GM20431 (cell line): ENCODE measurements at regions not wholly inside any gene's neighbourhood (a gene's known extent, or its start where the extent isn't known, plus 50 kb on each side); places are given as distances from the start of the nearest gene placed in this dataset.
"Not testable (repeated sequence)": the region's sequence is repeated elsewhere in the genome, so short reads cannot be mapped to it uniquely, and the experiment has no call there.

Experiments
- in situ Hi-C: fragments of 300-500 bp; cut with MseI, MboI; formaldehyde crosslinking; loops from one replicate; pipeline ENCODE4 v1.15.0; 2020; ENCODE audit warnings: low sequenced_read_pairs; ENCODE audit not compliant: unreplicated experiment

DNA sequence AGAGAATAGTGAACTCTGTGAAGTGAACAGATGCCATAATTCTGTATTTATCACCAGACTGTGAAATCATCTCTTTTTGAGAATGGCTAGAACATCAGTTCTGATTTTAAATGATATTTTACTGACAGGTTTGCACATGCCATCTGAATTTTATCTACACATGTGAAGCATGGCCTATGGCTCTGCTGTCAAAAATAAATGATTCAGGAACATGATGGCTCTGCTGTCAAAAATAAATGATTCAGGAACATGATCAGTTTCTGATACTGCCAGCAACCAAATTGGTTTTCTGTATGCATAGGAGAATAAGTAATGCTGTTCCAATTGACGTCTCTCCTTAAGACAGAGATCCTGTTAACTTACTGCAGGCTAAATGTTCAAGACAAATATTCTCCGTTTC is 70.6 kb upstream of the TLL1 start:
- in situ Hi-C loops: no loop called here

DNA sequence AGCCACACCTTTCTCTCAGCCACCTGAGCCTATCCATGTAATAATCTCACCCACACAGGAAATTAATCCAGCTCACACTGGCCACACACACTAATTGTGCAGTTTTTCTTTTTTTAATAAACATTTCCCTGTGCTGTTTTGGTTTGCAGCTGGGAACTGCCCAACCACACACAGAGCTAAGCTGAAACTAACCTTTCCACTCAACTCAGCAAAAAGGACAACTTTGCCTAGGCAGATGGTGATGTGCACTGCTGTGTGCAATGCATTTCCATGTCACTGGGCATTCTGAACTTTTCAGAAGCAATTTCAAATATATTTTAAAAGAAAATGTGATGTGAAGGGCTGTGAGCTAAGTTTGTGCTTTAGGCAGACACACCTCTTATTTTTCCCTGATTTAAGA is 70.0 kb upstream of the TLL1 start:
- in situ Hi-C loops: no loop called here

DNA sequence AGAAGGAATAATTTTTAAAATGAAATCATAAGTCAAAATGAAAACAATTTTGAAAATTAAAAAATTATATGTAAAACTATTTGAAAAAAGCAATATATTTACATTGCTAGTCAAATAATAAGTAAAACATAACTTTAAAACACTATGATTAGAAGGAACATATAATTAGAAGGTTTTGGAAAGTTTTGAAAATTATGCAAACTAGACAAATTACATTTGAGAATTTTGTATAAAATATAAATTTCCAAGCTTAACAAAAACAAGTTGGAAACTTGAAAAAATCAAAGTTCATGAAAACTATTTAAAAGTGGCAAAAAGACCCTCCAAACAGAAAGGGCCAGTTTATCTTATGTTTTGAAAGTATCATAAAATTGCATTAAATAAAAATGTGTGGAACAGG is 67.6 kb upstream of the TLL1 start:
- in situ Hi-C loops: no loop called here

DNA sequence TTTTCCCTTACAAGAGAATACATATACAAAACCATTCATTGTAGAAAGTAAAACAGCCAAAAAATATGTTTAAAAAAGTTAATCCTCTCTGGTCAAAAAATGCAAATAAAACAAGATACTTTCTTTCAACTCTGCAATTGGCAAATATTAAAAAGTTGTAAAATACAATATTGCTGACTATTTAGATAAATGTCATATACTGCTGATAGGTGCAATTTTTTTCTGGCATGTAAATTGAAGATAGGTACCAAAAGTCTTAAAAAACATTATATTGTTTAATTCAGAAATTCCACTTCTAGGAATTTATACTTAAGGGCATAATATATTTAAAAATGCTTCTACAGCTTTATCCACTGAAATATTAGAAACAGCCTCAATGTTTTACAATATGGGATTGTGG is 66.4 kb upstream of the TLL1 start:
- in situ Hi-C loops: no loop called here

DNA sequence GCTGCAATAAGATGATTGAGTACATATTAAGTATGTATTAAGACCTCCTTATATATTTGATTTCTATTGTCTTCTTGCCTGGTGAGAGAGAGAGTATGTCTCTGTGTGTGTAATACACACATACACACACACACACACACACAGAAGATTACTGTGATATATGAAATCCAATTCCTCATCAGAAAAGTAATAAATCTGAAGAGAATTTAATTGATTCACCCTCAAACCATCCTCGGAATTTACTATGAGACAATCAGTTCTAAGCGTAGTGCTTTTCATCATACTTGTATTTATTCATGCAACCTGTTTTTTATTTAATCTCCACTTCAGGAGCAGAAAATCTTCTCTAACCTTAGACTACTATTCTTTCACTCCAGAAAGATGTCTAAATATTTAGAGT is 62.3 kb upstream of the TLL1 start:
- in situ Hi-C loops: no loop called here

DNA sequence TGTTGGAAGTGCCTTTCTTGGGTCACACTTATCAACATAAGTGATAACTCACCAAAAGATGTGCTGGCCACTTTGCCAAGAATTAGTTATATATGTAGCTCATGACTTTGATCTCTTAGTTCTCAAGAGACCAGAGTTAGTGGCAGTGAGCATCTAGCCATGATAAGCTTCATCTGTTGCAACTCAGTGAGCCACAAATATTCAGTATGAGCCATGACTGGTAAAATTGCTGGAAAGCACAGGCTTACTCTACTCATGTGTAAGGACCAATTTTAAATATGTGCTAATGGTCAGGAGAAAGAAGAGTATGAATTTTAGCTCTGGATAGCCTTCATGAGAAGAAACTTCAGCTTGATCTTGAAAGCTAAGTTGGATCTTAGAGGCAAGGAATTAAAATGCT is 59.4 kb upstream of the TLL1 start:
- in situ Hi-C loops: no loop called here

DNA sequence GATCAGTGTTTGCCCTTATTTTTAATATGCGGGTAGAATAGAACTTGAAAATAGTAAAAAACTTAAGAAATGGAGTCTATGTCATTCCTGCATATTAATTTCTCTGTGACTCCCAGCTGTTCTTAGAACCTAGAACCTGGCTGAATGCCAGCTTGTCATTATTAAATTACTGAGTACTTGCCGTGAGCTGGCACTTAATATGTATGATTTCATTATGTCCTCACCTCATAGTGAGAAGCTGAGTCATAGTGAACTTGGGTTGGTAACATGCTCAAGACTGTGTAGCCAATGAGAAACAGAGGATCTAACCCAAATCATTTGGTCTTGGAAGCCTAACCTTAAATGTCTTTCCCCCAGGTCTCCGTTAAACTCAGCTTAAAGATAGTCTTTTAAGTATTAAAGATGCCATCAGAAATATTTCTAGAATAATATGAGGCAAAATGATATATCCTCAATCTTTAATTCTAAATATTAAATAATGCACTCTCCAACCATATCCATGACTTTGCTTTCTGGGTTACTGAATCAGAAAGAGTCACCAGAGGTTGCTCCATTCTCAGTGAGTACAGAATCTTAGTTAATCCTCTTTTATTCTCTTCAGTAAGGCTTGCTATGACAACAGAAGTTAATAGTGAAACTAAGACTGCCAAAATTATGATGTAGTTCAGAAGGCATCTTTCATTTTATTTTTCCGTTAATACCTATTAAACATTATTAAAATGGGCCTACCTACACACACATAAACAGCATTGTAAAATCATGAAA is 58.6 kb upstream of the TLL1 start:
- in situ Hi-C loops: no loop called here

DNA sequence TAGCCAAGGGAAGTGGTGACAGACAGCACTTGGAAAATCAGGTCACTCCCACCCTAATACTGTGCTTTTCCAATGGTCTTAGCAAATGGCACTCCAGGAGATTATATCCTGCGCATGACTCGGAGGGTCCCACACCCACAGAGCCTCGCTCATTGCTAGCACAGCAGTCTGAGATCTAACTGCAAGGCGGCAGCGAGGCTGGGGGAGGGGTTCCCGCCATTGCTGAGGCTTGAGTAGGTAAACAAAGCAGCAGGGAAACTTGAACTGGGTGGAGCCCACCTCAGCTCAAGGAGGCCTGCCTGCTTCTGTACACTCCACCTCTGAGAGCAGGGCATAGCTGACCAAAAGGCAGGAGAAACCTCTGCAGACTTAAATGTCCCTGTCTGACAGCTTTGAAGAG is 53.9 kb upstream of the TLL1 start:
- in situ Hi-C loops: not testable (repeated sequence)
